ENCODE measurements at regions not wholly inside any gene's neighbourhood (a gene's known extent, or its start where the extent isn't known, plus 50 kb on each side); places are given as distances from the start of the nearest gene placed in this dataset.

- H3K27me3 ChIP-seq: no peaks in the 10 kb centered on the region
- peaks cover 0 to 8% (median 0%) of the 10 kb centered on the region in 9 donors for H3K4me1 ChIP-seq
- intact Hi-C loops (cut with DNase I): no loop called here
- no peaks in the 10 kb centered on the region for H3K9me3 ChIP-seq
- DNase-seq (no peak), ATAC-seq (no peak)
- 58 to 72% methylated on average over 3 of the region's 3 CpGs for WGBS, 2 donors
- no peak overlapping the region for H3K27ac ChIP-seq
- no peak for TF ChIP-seq CTCF (IDR thresholded peaks at IDR 0.05)
- no peak overlapping the region for H3K4me3 ChIP-seq
- no peaks in the 10 kb centered on the region for H3K36me3 ChIP-seq
Measured at GRCh38 chr4:141458501-141458900, 177.9 kb upstream of the IL15 start.

- no peak overlapping the region for H3K4me3 ChIP-seq
- no peak for DNase-seq
- no peak for TF ChIP-seq CTCF (IDR thresholded peaks at IDR 0.05)
- H3K27ac ChIP-seq: no peak overlapping the region
- WGBS, 2 donors: 94 to 95% methylated on average over 1 of the region's 1 CpG
- ATAC-seq: no peak
- H3K27me3 ChIP-seq: no peaks in the 10 kb centered on the region
- intact Hi-C loops (cut with DNase I): no loop called here
- no peaks in the 10 kb centered on the region for H3K9me3 ChIP-seq
- no peaks in the 10 kb centered on the region for H3K36me3 ChIP-seq
- peaks cover 0 to 8% (median 0%) of the 10 kb centered on the region in 9 donors for H3K4me1 ChIP-seq
Measured at GRCh38 chr4:141459020-141459419, 177.4 kb upstream of the IL15 start.

GRCh38 chr4:141462361-141462760, 174.0 kb upstream of the IL15 start:
- Histone ChIP-seq H3K4me1 (peaks cover 0 to 8% (median 0%) of the 10 kb centered on the region in 9 donors), H3K9me3 (no peaks in the 10 kb centered on the region), H3K4me3 (no peak overlapping the region), H3K27ac (no peak overlapping the region), H3K36me3 (no peaks in the 10 kb centered on the region), H3K27me3 (no peaks in the 10 kb centered on the region)
- 69 to 74% methylated on average over 2 of the region's 2 CpGs for WGBS, 2 donors
- DNase-seq (no peak), ATAC-seq (no peak)
- no peak for TF ChIP-seq CTCF (IDR thresholded peaks at IDR 0.05)
- intact Hi-C loops (cut with DNase I): no loop called here

GRCh38 chr4:141463678-141464077, 172.7 kb upstream of the IL15 start:
- intact Hi-C loops (cut with DNase I): no loop called here
- peaks cover 0 to 2% (median 0%) of the 10 kb centered on the region in 9 donors for H3K4me1 ChIP-seq
- H3K27ac ChIP-seq: no peak overlapping the region
- no peaks in the 10 kb centered on the region for H3K27me3 ChIP-seq
- H3K4me3 ChIP-seq: no peak overlapping the region
- no peaks in the 10 kb centered on the region for H3K36me3 ChIP-seq
- DNase-seq (no peak), ATAC-seq (no peak)
- TF ChIP-seq CTCF (IDR thresholded peaks at IDR 0.05): no peak
- 47 to 64% methylated on average over 2 of the region's 2 CpGs for WGBS, 2 donors
- H3K9me3 ChIP-seq: no peaks in the 10 kb centered on the region

GRCh38 chr4:141464366-141464765, 172.0 kb upstream of the IL15 start:
- no peaks in the 10 kb centered on the region for H3K36me3 ChIP-seq
- intact Hi-C loops (cut with DNase I): no loop called here
- WGBS, 2 donors: 40 to 61% methylated on average over 1 of the region's 1 CpG
- no peak for ATAC-seq
- no peak overlapping the region for H3K27ac ChIP-seq
- no peak overlapping the region for H3K4me3 ChIP-seq
- no peaks in the 10 kb centered on the region for H3K9me3 ChIP-seq
- H3K4me1 ChIP-seq: no peaks in the 10 kb centered on the region
- no peak for TF ChIP-seq CTCF (IDR thresholded peaks at IDR 0.05)
- DNase-seq: no peak
- no peaks in the 10 kb centered on the region for H3K27me3 ChIP-seq

Data from heart right ventricle (tissue), 16 donors.